ENCODE measurements at regions not wholly inside any gene's neighbourhood (a gene's known extent, or its start where the extent isn't known, plus 50 kb on each side); places are given as distances from the start of the nearest gene placed in this dataset.

DNA sequence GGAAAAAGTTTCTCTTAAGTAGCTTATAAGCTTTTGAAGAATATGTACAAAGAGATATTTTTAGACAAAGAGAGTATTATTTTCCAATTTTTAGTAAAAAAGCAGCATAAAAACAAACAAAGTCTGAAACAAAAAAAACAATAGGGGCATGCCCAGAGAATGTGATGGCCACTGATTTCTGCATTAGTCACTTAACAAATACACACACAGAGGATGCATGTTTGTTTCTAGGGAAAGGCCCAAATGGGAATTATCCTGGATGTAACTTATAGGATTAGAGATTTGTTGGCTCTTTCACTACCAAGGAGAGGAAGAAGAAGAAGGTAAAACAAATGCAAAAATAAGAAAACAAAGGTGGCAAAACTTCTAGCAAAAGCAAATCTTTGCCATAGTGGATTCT lies 95.9 kb upstream of the SCOC start:
- no peak for DNase-seq

DNA sequence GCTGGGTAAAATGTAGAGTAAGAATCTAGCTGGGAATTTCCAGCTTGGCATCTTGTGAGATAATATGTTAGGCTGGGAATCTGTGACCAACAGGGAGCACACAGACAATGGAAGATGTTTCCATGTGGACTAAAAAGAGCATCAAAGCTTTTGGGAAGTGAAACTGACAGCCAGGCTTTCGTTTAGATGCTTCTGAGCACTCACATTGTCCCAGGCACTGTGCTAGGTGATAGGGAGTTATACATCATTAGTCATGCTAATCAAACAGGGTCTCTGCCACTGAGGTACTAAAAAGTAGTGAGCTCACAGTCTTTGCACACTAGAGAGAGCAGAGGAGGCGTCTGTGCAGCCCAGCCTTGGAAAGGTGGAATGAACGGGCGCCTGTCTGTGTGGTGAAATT lies 101.9 kb upstream of the SCOC start:
- DNase-seq = no peak

DNA sequence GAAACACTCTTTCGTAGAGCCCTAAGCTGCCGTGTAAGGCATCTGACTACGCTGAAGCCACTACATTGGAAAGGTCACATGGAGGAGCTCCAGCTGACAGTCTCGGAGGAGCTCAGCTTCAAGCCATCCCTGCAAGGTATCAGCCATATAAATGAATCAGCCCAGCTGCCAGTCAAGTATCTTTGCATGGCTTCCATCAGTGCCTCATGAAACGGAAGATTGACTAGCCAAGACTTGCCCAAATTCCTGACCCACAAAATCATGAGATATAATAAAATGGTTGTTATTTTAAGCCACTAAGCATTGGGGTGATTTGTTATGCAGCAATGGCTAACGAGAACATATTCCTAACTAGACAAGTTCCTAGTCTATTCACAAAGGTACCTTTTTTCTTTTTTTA lies 104.1 kb upstream of the SCOC start:
- DNase-seq = no peak

DNA sequence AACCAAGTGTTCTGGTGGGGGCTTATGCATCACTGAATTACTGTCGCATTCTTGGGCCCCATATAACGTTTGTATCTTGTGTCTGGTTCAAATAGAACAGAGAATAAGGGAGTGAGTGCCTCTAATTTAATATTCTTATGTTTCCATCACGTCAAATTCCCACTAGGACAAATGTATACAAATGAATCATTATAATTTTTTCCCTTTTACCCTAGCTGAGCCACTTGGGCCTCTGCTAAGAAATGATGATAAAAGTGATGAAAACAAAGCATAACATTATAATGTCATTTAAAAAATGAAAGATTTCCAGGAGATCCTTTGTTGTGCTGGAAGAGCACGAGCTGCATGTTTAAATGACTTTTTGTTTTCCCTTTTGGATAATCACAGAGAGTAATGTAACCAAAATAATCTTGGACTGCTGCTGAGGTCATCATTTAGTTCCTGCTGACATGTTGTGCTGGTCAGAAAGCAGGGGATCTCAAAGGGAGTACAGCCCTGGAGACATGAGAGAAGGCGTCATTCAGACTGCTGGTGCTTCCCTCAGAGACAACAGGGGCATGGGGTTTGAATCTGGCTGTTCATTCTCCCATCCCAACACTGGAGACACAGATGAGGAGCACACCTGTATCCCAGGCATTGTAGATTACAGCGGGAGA lies 105.1 kb upstream of the SCOC start:
- DNase-seq = no peak

DNA sequence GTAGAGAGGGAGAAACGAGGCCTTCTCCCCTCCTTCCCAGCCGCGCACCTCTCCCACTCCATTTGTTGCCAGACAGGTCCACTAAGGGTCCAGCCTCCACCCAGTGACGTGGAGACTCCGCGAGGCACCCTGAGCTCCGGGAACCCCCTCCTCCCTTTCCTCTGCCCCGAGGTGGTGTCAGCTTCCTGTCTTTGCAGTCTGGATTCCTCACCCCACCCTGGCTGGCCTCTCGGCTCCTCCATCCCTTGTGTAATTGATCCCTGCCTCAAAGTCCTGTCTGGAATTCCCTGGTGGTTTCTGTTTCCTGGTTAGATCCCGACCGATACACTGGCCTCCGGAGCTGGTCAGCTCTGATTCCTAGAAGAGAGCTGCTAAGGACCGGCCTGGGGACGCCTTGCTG lies 105.9 kb upstream of the SCOC start:
- no peak for DNase-seq

DNA sequence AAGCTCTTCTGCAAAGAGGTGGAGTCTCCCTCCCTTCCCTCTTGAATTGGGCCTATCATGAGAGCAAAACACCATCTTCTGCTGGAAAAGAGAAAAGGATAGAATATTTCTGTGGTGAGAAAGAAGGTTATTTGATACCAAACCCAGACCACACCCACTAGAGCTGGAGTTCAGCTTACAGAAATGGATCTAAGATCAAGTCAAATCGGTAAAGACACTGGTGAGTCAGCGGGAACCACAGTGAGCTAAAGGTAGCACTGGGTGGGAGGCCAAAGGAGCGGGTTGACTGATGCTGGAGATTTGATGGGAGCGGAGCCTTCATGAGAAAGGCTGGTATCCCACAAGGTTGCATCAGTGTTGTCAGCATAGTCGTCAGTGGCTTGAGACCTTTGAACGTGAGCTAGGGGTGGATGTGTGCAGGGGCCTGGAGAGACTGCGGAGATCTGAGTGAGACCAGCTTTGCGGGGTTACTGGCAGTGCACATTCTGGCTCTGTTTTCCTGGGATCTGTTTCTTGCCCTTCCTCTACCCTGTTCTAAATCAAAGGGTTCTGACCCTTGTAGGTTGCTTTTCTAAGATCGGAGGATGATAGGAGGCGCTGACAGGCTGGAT lies 106.4 kb upstream of the SCOC start:
- no peak for DNase-seq

DNA sequence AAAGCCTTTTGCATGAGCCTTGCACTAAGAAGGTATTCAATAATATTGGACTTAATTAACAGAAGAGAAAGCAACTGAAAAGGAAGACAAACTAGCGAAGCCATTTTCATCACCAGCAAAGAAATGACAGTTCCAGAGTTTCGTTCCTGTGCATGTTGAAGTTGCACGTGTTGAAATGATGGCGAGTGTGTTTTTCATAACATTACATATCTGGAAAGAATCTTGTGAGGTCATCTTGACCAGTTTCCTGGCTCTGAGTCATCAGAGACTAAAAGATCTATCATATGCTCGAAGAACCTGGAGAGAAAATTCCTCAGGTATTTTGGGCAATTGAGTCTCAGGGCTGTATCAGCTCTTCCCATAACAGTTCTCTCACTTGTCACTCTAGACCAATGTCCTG lies 106.2 kb upstream of the MAML3 start:
- no peak for DNase-seq

DNA sequence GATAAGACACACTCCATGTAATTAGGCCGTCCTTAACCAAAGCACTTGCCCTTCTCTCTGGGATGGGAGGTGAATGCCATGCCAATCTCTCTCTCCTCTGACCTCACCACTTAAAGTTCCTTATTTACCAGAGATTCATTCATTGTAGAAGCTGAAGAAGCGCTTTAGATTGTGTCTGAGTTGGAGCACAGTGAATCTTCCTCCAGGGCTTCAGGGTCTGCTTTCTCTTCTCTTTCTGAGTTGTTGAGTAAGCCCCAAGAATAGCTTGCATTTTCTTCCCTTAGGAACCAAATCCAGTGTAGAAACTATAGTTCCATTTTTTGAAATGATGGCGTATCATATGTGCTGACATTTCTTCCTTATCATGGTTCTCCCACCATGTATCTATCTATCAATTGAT lies 104.5 kb upstream of the MAML3 start:
- no peak for DNase-seq

DNA sequence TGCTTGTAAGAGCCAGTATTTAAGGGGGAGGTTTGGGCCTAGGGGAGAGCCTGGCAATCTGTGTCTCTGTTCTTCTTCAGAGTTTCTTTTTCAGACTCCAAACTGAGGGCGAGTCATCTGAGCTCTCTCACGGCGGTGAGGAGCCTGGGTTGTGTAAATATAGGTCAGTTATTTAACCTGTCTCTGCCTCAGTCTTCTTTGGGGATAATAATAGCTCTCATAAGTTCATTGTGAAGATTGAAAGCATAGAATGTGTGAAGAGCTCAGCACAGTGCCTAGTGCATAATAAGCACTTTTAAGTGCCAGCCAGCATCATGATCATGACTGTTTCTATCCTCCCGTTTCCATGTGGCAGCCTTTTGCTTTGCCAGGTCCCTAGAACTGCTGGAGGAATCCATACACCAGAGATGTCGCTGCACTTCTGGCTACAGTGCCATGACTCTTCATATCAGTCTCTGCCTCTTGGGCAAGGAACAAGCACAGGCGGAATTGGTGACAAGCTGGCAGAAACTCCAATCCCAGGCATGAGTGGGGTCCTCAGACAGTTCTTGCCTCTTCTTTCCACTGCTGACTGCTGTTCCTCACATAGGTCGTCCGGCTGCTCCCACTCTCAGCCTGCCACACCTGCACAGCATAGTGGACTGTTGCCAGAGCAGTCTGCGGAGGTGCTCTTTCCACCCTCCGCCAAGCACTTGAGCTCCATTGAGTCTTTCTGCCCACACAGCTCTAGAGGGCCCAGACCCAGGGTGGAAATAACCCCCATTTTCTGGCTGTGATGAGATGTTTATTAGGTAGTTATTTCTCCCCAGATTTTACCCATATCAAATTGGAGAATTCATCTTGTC lies 103.7 kb upstream of the MAML3 start:
- no peak for DNase-seq

DNA sequence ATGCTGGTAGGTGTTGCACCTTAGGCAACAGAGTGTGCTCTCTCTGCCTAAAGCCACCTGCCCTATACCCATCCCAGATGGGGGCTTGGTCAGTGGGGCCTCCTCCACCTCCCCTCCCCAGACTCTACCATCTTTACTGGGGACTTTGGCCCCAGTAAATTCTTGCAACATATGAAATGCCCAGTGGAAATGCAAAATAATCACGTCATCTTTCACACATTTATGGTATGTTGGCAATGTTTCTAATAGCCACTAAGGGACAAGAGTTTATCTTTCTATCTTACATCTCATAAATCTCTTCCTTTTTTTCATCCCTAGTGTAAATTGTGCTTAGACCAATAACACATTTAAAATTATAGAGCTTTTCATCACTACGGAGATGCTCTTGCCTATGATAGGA lies 103.0 kb upstream of the MAML3 start:
- DNase-seq = no peak

DNA sequence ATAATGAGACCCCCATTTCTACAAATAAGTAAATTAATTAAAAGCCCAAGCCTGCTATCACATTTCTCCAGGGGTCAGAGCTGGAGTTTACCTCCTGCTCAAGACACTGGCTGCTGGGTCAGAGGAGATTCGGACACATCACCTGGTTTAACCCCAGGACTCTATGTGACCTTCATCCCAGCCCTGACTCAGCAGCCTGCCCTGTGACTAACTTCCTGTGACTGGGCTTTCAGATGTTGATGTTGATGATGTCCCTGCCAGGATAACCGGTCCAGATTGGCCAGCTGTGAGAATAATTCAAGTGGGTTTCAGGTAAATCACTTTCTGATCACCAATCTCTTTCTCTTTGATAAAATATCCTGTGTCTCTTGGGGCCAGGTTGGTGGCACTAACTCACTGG lies 102.4 kb upstream of the MAML3 start:
- no peak for DNase-seq

DNA sequence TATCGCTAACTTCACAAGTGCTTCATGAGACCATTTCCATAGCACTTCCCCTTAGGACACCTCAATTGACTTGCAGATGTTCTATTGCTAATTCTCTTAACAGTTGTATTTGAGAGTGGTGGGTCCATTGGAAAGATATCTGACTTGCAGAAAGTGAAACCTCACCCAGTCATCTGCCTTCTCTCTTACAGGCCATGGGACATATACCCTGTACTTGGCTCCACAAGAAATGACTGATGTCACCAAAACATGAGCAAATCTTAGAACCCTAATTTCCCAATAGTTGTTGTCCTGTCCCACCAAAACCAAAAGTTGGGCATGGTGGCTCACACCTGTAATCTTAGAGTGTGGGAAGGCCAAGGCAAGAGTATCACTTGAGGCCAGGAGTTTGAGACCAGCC lies 101.9 kb upstream of the MAML3 start:
- no peak for DNase-seq

DNA sequence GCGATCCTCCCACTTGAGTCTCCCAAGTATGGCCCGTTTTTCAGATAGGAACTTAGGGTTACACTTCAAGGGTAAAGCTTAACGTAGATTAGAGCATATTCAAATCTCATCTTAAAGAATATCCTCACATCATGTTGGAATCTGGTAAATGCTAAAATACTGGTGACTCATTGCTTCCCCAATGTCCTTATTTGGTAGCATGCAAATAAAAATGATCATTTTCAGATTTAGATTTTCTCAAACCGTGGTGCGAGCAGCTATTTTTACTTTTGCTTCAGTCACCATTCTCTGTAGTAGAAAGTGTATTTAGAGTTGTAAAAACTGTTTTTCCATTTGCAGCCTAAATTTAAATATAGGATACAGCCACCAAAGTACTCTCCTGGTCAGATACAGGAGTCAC lies 101.5 kb upstream of the MAML3 start:
- no peak for DNase-seq

DNA sequence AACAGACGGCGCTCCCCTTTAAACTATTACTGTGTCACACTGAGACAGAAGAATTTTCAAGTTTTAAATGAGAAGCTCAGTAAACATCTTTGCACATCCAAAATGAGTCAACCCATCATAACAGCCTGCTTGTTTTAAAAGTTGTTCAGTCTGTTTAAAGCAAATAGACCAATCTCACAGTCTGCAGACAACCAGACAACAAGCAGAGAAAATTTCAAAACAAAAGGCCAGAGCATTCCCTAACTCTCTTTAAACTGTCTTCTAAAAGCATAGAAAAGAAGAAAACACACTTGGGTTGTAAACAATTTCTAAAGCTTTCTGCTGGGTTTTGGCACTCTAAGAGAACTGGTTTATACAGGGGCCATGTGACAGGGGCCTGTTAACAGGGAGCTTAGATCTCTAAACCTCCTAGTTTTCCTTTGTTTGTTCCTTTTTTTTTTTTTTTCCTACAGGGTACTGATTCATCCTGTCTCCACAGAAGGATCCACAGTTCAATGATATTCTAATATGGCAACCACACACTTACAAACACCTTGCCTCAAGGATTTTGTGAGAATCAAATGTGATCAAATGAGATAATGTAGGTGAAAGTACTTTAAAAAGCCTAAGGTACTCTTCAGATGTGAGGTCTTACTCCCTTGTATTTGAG lies 100.8 kb upstream of the MAML3 start:
- DNase-seq = no peak

DNA sequence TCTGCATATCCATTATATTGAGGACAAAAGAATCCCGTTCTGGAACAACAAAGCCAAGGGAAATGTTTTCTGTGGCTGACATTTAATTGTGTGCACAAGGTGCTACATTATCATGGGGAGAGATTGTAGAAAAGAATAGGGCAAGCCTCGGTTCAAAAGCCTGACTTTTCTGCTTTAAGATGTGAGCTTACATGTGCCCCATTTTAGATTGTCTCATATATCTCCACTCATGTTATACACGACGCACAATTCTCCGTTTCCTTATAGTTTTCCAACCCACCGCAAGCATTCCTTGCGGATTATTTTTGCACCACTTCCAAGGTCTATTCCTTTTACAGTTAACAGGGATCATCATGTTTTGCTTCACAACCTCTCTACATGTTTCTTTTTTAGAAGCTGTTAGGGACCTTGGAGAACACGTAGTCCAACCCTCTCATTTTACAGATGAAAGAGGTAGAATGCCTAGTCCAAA lies 99.6 kb upstream of the MAML3 start:
- DNase-seq = no peak

DNA sequence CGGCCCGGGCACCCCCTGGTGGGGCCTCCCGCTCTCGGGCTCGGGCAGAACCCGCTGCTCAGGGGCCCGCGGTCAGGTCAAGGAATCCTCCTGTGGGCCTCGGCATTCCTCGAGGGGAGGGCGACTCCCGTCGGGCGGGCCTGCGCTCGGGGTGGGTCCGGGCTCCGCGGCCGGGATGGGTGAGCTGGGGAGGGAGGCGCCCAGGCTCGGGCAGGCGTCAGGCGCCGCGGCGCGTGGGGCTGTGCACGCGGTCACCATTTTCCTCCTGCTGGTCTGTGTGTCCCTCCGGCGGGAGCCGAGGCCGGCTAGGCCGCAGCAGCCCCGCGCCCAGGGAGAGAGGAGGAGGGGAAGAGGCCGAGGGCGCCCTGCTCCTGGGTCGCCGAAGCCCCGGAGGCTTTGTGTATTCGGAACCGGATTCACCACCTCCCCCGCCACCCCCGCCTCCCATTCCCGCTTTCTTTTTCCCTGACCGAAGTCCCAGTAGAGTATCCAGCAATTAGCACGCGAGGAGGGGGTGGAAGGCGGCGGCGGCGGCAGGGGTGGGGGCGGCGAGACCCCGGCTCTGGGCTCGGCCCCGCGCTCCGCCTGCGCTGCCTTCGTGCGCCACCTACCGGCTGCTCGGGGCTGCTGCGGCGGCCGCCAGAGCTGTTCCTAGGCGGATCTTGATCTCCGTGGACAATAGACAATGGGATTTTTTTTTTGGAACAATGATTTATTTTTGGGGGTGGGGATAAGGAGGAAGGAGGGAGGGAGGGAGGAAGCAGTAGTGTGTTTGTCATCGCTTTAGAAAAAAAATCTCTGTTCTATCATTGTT lies 99.0 kb upstream of the MAML3 start:
- peak; percentile 54 for DNase-seq

DNA sequence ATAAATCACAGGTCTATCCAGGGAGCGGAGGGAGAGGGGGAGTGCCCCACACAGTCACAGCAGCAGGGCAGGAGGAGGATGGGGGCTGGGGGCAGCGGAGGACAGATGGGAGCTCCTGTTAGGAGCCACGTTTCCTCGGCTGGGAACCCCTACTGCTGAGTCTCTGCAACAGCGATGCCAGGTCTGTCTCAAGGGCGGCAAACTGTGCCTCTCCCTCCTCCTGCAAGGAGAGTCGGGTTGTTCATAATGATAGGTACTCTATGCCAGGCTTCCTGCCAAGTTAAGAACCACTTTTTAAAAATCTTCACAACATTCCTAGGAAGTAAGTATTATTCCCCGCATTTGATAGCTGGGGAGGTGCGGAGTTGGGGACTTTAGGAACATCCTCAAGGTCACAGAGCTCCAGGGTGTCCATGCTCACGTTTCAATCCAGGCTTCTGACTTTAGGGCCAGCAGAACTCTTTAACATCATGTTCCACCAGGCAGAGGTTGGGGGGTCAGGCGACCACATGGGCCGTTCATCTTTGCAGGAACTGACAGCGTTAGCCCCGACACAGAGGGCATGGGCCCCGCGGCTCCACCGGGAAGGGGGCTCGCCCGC lies 98.3 kb upstream of the MAML3 start:
- DNase-seq = no peak

DNA sequence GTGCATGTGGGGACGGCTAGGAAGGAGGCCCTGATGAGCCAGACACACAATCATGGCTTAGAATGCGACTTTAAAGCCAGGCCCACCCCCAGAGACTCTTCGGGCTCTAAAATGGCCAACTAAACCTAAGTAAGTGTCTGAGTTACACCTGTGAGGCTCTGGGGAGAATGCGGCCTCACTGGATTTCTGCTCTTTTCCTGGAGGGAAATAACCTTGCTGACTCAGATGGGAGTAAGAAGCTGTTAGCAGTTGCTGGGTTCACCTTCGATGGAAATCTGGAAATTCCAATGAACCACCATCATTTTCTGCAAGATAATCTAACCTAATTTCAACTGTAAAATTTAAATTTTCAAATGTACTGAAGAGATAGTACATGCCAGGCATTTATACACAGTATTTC lies 97.6 kb upstream of the MAML3 start:
- no peak for DNase-seq

DNA sequence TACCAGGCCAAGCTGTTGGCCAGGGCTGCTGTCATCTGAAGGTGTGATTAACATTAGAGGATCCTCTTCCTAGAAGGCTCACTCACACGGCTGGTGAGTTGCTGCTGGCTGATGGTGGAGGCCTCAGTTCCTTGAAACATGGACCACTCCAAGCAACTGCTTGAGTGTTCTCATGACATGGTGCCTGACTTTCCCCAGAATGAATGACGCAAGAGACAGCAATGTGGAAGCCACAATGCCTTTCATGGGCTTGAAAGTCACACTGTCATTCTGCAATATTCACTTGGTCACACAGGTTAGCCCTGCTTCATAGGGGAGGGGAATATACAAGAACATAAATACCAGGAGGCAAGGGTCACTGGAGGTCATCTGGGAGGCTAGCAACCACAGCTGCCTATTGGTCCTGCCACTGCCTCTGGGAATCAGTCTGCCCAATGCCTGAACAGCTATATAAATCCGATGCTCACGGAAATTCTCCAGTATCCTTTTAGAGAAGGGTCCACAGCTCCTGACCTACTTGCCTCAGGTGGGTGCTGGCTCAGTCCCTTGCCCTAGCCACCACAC lies 97.1 kb upstream of the MAML3 start:
- no peak for DNase-seq

DNA sequence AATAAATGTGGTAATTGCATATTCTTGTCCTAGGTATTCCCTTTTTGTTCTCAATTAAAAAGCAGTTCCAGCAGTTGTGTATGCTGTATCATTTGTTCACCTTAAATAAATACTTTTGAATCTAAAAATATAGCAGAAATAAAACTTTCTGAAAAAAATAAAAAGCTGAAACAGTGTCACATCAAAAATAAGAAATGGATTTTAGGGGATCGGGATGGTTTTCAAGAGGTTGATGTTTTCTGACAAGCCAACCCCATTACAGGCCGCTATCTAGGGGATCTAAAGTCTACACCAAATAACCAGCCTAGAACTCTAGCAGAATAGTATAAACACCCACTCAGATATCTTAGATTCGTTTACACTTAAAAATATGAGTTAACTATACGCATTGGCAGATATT lies 95.4 kb upstream of the MAML3 start:
- DNase-seq = no peak

DNA sequence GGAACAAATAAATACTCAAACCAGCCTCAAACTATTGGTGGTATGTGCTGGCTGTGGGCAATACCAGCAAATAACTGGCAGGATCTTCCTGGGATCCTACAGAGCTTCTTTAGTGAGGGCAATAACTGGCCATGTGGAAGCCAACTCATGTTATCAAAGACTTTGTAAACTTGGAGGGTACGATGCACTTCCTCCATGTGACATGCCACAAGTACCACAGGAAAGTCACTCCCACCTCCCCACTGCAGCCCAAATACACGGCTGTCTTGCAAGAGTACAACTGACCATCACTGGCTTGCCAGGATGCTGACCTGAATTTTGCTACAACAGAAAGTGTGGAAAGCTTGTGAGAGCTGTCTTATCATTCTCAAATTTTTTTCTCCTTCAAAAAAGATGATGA lies 93.3 kb upstream of the MAML3 start:
- DNase-seq = no peak

DNA sequence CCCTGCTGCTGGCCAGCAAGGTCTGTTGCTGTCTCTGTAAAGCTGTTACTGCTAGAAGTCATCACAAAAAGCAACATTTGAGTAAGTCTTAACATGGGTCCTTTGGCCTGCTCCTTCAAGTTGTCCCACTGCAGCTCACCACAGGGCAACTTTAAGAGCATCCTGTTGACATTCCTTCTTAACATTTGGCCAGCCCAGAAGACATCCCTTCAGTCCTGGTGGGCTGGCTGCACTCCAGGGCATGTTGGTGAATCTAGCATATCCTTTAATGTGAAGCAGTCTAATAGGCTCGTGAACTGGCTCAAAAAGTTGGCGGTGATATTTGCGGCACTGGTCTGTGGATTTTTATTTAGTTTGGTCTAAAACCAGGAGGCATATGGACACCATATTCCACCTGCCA lies 92.2 kb upstream of the MAML3 start:
- DNase-seq = no peak
